ENCODE measurements at regions not wholly inside any gene's neighbourhood (a gene's known extent, or its start where the extent isn't known, plus 50 kb on each side); places are given as distances from the start of the nearest gene placed in this dataset.

GRCh38 chr10:120005207-120006201 is 113.0 kb downstream of the SEC23IP start:
- CTCF ChIA-PET = interaction anchor here (0.6 kb wide), 1 partner anchor 577 kb away, joined by 4 read pairs; no protein-coding TSS in a partner anchor

GRCh38 chr10:120007261-120007660 is 114.7 kb downstream of the SEC23IP start:
- peaks cover 7% of the 10 kb centered on the region for H3K4me1 Mint-ChIP-seq (ENCODE audit: low read depth, unreplicated experiment)
- Histone ChIP-seq H3K4me1 (no peaks in the 10 kb centered on the region), H3K9me3 (no peaks in the 10 kb centered on the region), H3K36me3 (ENCODE audit: control insufficient read depth, insufficient read depth, low read length) (no peaks in the 10 kb centered on the region), H3K27me3 (replicated peaks; ENCODE audit: control insufficient read depth, insufficient read depth, low read length) (no peaks in the 10 kb centered on the region), H3K4me3 (ENCODE audit: low read depth, low read length) (no peak overlapping the region)
- POLR2A ChIA-PET = no interaction called here
- no TSS peak for BruUV-seq (replicated peaks)
- no peak overlapping the region for H3K4me3 Mint-ChIP-seq (ENCODE audit: unreplicated experiment)
- intact Hi-C loops (cut with micrococcal nuclease; ENCODE audit: unreplicated experiment) = no loop called here
- CTCF ChIA-PET = no interaction called here
- no peak overlapping the region for H3K27ac Mint-ChIP-seq (ENCODE audit: unreplicated experiment)
- peaks cover 19% of the 10 kb centered on the region for H3K27me3 Mint-ChIP-seq (ENCODE audit: insufficient read depth, unreplicated experiment)
- no peak for TF ChIP-seq CTCF (IDR thresholded peaks at IDR 0.05; ENCODE audit: insufficient read depth in 1 of 2, low read depth in 1 of 2, low read length in 1 of 2, severe bottlenecking in 1 of 2, unreplicated experiment in 1 of 2)
- no peaks in the 10 kb centered on the region for H3K9me3 Mint-ChIP-seq (ENCODE audit: unreplicated experiment)
- no peaks in the 10 kb centered on the region for H3K36me3 Mint-ChIP-seq (ENCODE audit: insufficient read depth, unreplicated experiment)
- no peak for DNase-seq

More at GRCh38 chr10:120005207-120006201, 113.0 kb downstream of the SEC23IP start:
- Histone ChIP-seq H3K4me1 (no peaks in the 10 kb centered on the region), H3K27me3 (replicated peaks; ENCODE audit: control insufficient read depth, insufficient read depth, low read length) (no peaks in the 10 kb centered on the region), H3K9me3 (no peaks in the 10 kb centered on the region), H3K4me3 (ENCODE audit: low read depth, low read length) (peak overlapping the region; percentile 25), H3K36me3 (ENCODE audit: control insufficient read depth, insufficient read depth, low read length) (no peaks in the 10 kb centered on the region)
- POLR2A ChIA-PET = no interaction called here
- TF ChIP-seq CTCF (IDR thresholded peaks at IDR 0.05; ENCODE audit: insufficient read depth in 1 of 2, low read depth in 1 of 2, low read length in 1 of 2, severe bottlenecking in 1 of 2, unreplicated experiment in 1 of 2) = no peak
- intact Hi-C loops (cut with micrococcal nuclease; ENCODE audit: unreplicated experiment) = no loop called here
- no peaks in the 10 kb centered on the region for H3K36me3 Mint-ChIP-seq (ENCODE audit: insufficient read depth, unreplicated experiment)
- no peaks in the 10 kb centered on the region for H3K9me3 Mint-ChIP-seq (ENCODE audit: unreplicated experiment)
- peak overlapping the region; percentile 76 for H3K4me3 Mint-ChIP-seq (ENCODE audit: unreplicated experiment)
- peaks cover 11% of the 10 kb centered on the region for H3K27me3 Mint-ChIP-seq (ENCODE audit: insufficient read depth, unreplicated experiment)
- H3K27ac Mint-ChIP-seq (ENCODE audit: unreplicated experiment) = peak overlapping the region; percentile 69
- no TSS peak for BruUV-seq (replicated peaks)
- DNase-seq = peak; percentile 35 to 44
- peaks cover 7% of the 10 kb centered on the region for H3K4me1 Mint-ChIP-seq (ENCODE audit: low read depth, unreplicated experiment)

- Mint-ChIP-seq H3K9me3 (ENCODE audit: unreplicated experiment) (no peaks in the 10 kb centered on the region), H3K27ac (ENCODE audit: unreplicated experiment) (no peak overlapping the region), H3K4me1 (ENCODE audit: low read depth, unreplicated experiment) (no peaks in the 10 kb centered on the region), H3K36me3 (ENCODE audit: insufficient read depth, unreplicated experiment) (no peaks in the 10 kb centered on the region), H3K4me3 (ENCODE audit: unreplicated experiment) (peak overlapping the region; percentile 51), H3K27me3 (ENCODE audit: insufficient read depth, unreplicated experiment) (peaks cover 23% of the 10 kb centered on the region)
- H3K36me3 ChIP-seq (ENCODE audit: control insufficient read depth, insufficient read depth, low read length) = no peaks in the 10 kb centered on the region
- TF ChIP-seq CTCF (IDR thresholded peaks at IDR 0.05; ENCODE audit: insufficient read depth in 1 of 2, low read depth in 1 of 2, low read length in 1 of 2, severe bottlenecking in 1 of 2, unreplicated experiment in 1 of 2) = no peak
- ChIA-PET CTCF (interaction anchor here (1.0 kb wide), 1 partner anchor 325 kb away, joined by 4 read pairs; no protein-coding TSS in a partner anchor), POLR2A (no interaction called here)
- no peaks in the 10 kb centered on the region for H3K27me3 ChIP-seq (replicated peaks; ENCODE audit: control insufficient read depth, insufficient read depth, low read length)
- no peak overlapping the region for H3K4me3 ChIP-seq (ENCODE audit: low read depth, low read length)
- no TSS peak for BruUV-seq (replicated peaks)
- intact Hi-C loops (cut with micrococcal nuclease; ENCODE audit: unreplicated experiment) = no loop called here
- H3K4me1 ChIP-seq = no peaks in the 10 kb centered on the region
- H3K9me3 ChIP-seq = no peaks in the 10 kb centered on the region
- DNase-seq = peak in 1 of 2 experiments; percentile 32
Observed at GRCh38 chr10:120011359-120012130, 119.0 kb downstream of the SEC23IP start.

Data from Caco-2 (cell line).